Vagina (tissue), 2 donors: ENCODE measurements at regions not wholly inside any gene's neighbourhood (a gene's known extent, or its start where the extent isn't known, plus 50 kb on each side); places are given as distances from the start of the nearest gene placed in this dataset.

ENCODE experiments used
- DNase-seq, 2 donors: peaks; one replicate each; pipeline ENCODE4 v3.0.0-alpha.2; 2017; ENCODE audit errors: extremely low spot score in 2 of 2
- H3K27ac ChIP-seq: fragments of 200-600 bp; sonication (generic); one replicate; pipeline ENCODE4 v1.5.1; 2019
- H3K27me3 ChIP-seq: fragments of 200-600 bp; sonication (generic); one replicate; pipeline ENCODE4 v1.5.1; 2019
- H3K36me3 ChIP-seq, 2 donors: fragments of 200-600 bp; sonication (generic); one replicate each; pipeline ENCODE4 v1.5.1; 2017 to 2019
- H3K4me1 ChIP-seq: fragments of 200-600 bp; sonication (generic); one replicate; pipeline ENCODE4 v1.5.1; 2019
- H3K4me3 ChIP-seq, 2 donors: fragments of 200-600 bp; sonication (generic); 1 replicate in 1 of 2; 2 replicates in 1 of 2; pipeline ENCODE4 v1.5.1; 2016 to 2019
- H3K9me3 ChIP-seq: fragments of 200-600 bp; sonication (generic); one replicate; pipeline ENCODE4 v1.5.1; 2019
- CTCF ChIP-seq, 3 experiments: fragments of 450-650 bp in 2 of 3; fragments of 200-600 bp in 1 of 3; sonication (generic) in 1 of 3; IDR thresholded peaks; one replicate each; pipeline ENCODE4 v1.5.1; 2017 to 2019; ENCODE audit warnings: antibody characterized with exemption in 3 of 3, mild to moderate bottlenecking in 2 of 3, moderate library complexity in 2 of 3
- POLR2A ChIP-seq, 2 donors: fragments of 450-650 bp; IDR thresholded peaks; one replicate each; pipeline ENCODE4 v1.6.1; 2017; ENCODE audit warnings: antibody characterized with exemption in 2 of 2, mild to moderate bottlenecking in 2 of 2, moderate library complexity in 2 of 2
- POLR2AphosphoS5 ChIP-seq, 2 donors: sonication (generic); formaldehyde crosslinking; IDR thresholded peaks; one replicate each; pipeline ENCODE4 v1.9.0; 2017; ENCODE audit warnings: antibody characterized with exemption in 2 of 2, mild to moderate bottlenecking in 2 of 2, low read depth in 1 of 2; ENCODE audit not compliant: insufficient read depth in 1 of 2
- intact Hi-C: fragments of 100-400 bp; cut with DNase I; formaldehyde crosslinking; loops from one replicate; pipeline ENCODE4 v1.15.1; 2023

GRCh38 chr4:110396963-110397362 is 79.0 kb upstream of the ENPEP start:
- no peaks in the 10 kb centered on the region for H3K27me3 ChIP-seq
- intact Hi-C loops, result no loop called here
- DNase-seq, result no peak
- H3K4me1 ChIP-seq, result no peaks in the 10 kb centered on the region
- TF ChIP-seq POLR2AphosphoS5 (IDR thresholded peaks at IDR 0.05; ENCODE audit: insufficient read depth in 1 of 2, low read depth in 1 of 2) (no peak), POLR2A (IDR thresholded peaks at IDR 0.05) (no peak), CTCF (IDR thresholded peaks at IDR 0.05) (no peak)
- H3K27ac ChIP-seq, result no peak overlapping the region
- no peak overlapping the region for H3K4me3 ChIP-seq
- H3K36me3 ChIP-seq, result no peaks in the 10 kb centered on the region
- H3K9me3 ChIP-seq, result no peaks in the 10 kb centered on the region

- no peaks in the 10 kb centered on the region for H3K36me3 ChIP-seq
- H3K9me3 ChIP-seq, result no peaks in the 10 kb centered on the region
- H3K27me3 ChIP-seq, result no peaks in the 10 kb centered on the region
- no peak overlapping the region for H3K4me3 ChIP-seq
- no peaks in the 10 kb centered on the region for H3K4me1 ChIP-seq
- TF ChIP-seq POLR2A (IDR thresholded peaks at IDR 0.05), result no peak
- TF ChIP-seq POLR2AphosphoS5 (IDR thresholded peaks at IDR 0.05; ENCODE audit: insufficient read depth in 1 of 2, low read depth in 1 of 2), result no peak
- TF ChIP-seq CTCF (IDR thresholded peaks at IDR 0.05), result no peak
- intact Hi-C loops, result no loop called here
- no peak for DNase-seq
- no peak overlapping the region for H3K27ac ChIP-seq
Observed at GRCh38 chr4:110395421-110395820, 80.5 kb upstream of the ENPEP start.

GRCh38 chr4:110394871-110395270 is 81.1 kb upstream of the ENPEP start:
- Histone ChIP-seq H3K9me3 (no peaks in the 10 kb centered on the region), H3K4me1 (no peaks in the 10 kb centered on the region), H3K27ac (no peak overlapping the region), H3K27me3 (no peaks in the 10 kb centered on the region), H3K4me3 (no peak overlapping the region), H3K36me3 (no peaks in the 10 kb centered on the region)
- DNase-seq, result no peak
- TF ChIP-seq POLR2AphosphoS5 (IDR thresholded peaks at IDR 0.05; ENCODE audit: insufficient read depth in 1 of 2, low read depth in 1 of 2), result no peak
- TF ChIP-seq CTCF (IDR thresholded peaks at IDR 0.05), result no peak
- TF ChIP-seq POLR2A (IDR thresholded peaks at IDR 0.05), result no peak
- intact Hi-C loops, result no loop called here

- no peaks in the 10 kb centered on the region for H3K4me1 ChIP-seq
- TF ChIP-seq CTCF (IDR thresholded peaks at IDR 0.05) (no peak), POLR2A (IDR thresholded peaks at IDR 0.05) (no peak), POLR2AphosphoS5 (IDR thresholded peaks at IDR 0.05; ENCODE audit: insufficient read depth in 1 of 2, low read depth in 1 of 2) (no peak)
- no peaks in the 10 kb centered on the region for H3K9me3 ChIP-seq
- no peaks in the 10 kb centered on the region for H3K36me3 ChIP-seq
- no peak overlapping the region for H3K4me3 ChIP-seq
- H3K27ac ChIP-seq, result no peak overlapping the region
- intact Hi-C loops, result no loop called here
- no peak for DNase-seq
- no peaks in the 10 kb centered on the region for H3K27me3 ChIP-seq
Observed at GRCh38 chr4:110381784-110382183, 94.2 kb upstream of the ENPEP start.

GRCh38 chr4:110372485-110372884 is 103.5 kb upstream of the ENPEP start:
- intact Hi-C loops, result no loop called here
- H3K36me3 ChIP-seq, result no peaks in the 10 kb centered on the region
- DNase-seq, result no peak
- H3K9me3 ChIP-seq, result no peaks in the 10 kb centered on the region
- no peak overlapping the region for H3K4me3 ChIP-seq
- H3K27ac ChIP-seq, result no peak overlapping the region
- H3K4me1 ChIP-seq, result no peaks in the 10 kb centered on the region
- TF ChIP-seq CTCF (IDR thresholded peaks at IDR 0.05) (no peak), POLR2A (IDR thresholded peaks at IDR 0.05) (no peak), POLR2AphosphoS5 (IDR thresholded peaks at IDR 0.05; ENCODE audit: insufficient read depth in 1 of 2, low read depth in 1 of 2) (no peak)
- no peaks in the 10 kb centered on the region for H3K27me3 ChIP-seq
